ENCODE measurements at regions not wholly inside any gene's neighbourhood (a gene's known extent, or its start where the extent isn't known, plus 50 kb on each side); places are given as distances from the start of the nearest gene placed in this dataset.

DNA sequence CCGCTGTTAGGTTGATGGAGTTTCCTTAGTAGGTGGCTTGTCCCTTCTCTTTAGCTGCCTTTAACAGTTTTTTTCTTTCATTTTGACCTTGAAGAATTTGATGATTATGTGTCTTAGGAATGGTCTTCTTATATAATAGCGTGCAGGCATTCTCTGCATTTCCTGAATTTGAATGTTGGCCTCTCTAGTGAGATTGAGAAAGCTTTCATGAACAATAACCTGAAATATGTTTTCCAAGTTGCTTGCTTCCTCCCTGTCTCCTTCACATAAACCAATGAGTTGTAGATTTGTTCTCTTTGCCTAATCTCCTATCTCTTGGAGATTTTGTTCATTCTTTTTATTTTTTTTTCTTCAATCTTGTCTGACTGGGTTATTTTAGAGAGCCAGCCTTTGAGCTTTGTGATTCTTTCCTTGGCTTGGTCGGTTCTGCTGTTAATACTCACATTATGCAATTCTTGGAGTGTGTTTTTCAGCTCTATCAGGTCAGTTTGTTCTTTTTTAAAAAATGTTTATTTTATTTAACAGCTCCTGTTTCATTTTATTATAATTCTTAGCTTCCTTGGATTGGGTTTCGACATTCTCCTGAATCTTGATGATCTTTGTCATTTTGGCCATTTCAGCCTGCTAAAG, 627.9 kb downstream of the SI start:
- H2AFZ ChIP-seq (ENCODE audit: low read length) = no peak overlapping the region

GRCh38 chr3:164419220-164419619, 659.1 kb downstream of the SI start:
- no peaks in the 10 kb centered on the region for H3K79me2 ChIP-seq (ENCODE audit: insufficient read depth, low read length)
- no peak overlapping the region for H3K4me2 ChIP-seq (ENCODE audit: low read length)
- H4K20me1 ChIP-seq (ENCODE audit: insufficient read depth, low read length) = no peaks in the 10 kb centered on the region
- H3K4me1 ChIP-seq (ENCODE audit: insufficient read depth, low read length, severe bottlenecking) = no peaks in the 10 kb centered on the region
- no peak overlapping the region for H3K27ac ChIP-seq (ENCODE audit: low read depth, low read length, poor library complexity, severe bottlenecking)
- H3K36me3 ChIP-seq (ENCODE audit: insufficient read depth, low read length) = no peaks in the 10 kb centered on the region
- H3F3A ChIP-seq (ENCODE audit: insufficient read depth, low read length) = no peaks in the 10 kb centered on the region
- no peak overlapping the region for H3K4me3 ChIP-seq (ENCODE audit: low read depth, low read length, poor library complexity, severe bottlenecking)
- H3K9me3 ChIP-seq (ENCODE audit: low read length) = no peaks in the 10 kb centered on the region
- no peak overlapping the region for H3K9ac ChIP-seq (ENCODE audit: low read length)
- TF ChIP-seq, protein P1, sequence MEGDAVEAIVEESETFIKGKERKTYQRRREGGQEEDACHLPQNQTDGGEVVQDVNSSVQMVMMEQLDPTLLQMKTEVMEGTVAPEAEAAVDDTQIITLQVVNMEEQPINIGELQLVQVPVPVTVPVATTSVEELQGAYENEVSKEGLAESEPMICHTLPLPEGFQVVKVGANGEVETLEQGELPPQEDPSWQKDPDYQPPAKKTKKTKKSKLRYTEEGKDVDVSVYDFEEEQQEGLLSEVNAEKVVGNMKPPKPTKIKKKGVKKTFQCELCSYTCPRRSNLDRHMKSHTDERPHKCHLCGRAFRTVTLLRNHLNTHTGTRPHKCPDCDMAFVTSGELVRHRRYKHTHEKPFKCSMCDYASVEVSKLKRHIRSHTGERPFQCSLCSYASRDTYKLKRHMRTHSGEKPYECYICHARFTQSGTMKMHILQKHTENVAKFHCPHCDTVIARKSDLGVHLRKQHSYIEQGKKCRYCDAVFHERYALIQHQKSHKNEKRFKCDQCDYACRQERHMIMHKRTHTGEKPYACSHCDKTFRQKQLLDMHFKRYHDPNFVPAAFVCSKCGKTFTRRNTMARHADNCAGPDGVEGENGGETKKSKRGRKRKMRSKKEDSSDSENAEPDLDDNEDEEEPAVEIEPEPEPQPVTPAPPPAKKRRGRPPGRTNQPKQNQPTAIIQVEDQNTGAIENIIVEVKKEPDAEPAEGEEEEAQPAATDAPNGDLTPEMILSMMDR (IDR thresholded peaks at IDR 0.05; ENCODE audit: low read length) = no peak
- no peak for TF ChIP-seq EZH2 (IDR thresholded peaks at IDR 0.05; ENCODE audit: borderline replicate concordance, low read length)
- no peaks in the 10 kb centered on the region for H3K9me2 ChIP-seq (ENCODE audit: low read depth, low read length)
- no peaks in the 10 kb centered on the region for H3K27me3 ChIP-seq (ENCODE audit: insufficient read depth, low read length)
- H2AFZ ChIP-seq (ENCODE audit: low read length) = no peak overlapping the region

More for the DNA sequence above, 627.9 kb downstream of the SI start:
- Histone ChIP-seq H3F3A (ENCODE audit: insufficient read depth, low read length) (no peaks in the 10 kb centered on the region), H3K9me3 (ENCODE audit: low read length) (no peaks in the 10 kb centered on the region), H3K4me3 (ENCODE audit: low read depth, low read length, poor library complexity, severe bottlenecking) (no peak overlapping the region), H3K9ac (ENCODE audit: low read length) (no peak overlapping the region), H3K27me3 (ENCODE audit: insufficient read depth, low read length) (no peaks in the 10 kb centered on the region), H4K20me1 (ENCODE audit: insufficient read depth, low read length) (no peaks in the 10 kb centered on the region), H3K36me3 (ENCODE audit: insufficient read depth, low read length) (no peaks in the 10 kb centered on the region), H3K4me2 (ENCODE audit: low read length) (no peak overlapping the region), H3K27ac (ENCODE audit: low read depth, low read length, poor library complexity, severe bottlenecking) (no peak overlapping the region), H3K79me2 (ENCODE audit: insufficient read depth, low read length) (no peaks in the 10 kb centered on the region), H3K9me2 (ENCODE audit: low read depth, low read length) (no peaks in the 10 kb centered on the region), H3K4me1 (ENCODE audit: insufficient read depth, low read length, severe bottlenecking) (no peaks in the 10 kb centered on the region)
- TF ChIP-seq EZH2 (IDR thresholded peaks at IDR 0.05; ENCODE audit: borderline replicate concordance, low read length) = no peak
- TF ChIP-seq, protein P1 (IDR thresholded peaks at IDR 0.05; ENCODE audit: low read length) = no peak

- TF ChIP-seq EZH2 (IDR thresholded peaks at IDR 0.05; ENCODE audit: borderline replicate concordance, low read length) = no peak
- TF ChIP-seq, protein P1 (IDR thresholded peaks at IDR 0.05; ENCODE audit: low read length) = no peak
- no peak overlapping the region for H3K4me3 ChIP-seq (ENCODE audit: low read depth, low read length, poor library complexity, severe bottlenecking)
- no peak overlapping the region for H3K27ac ChIP-seq (ENCODE audit: low read depth, low read length, poor library complexity, severe bottlenecking)
- H3K36me3 ChIP-seq (ENCODE audit: insufficient read depth, low read length) = no peaks in the 10 kb centered on the region
- H3K4me1 ChIP-seq (ENCODE audit: insufficient read depth, low read length, severe bottlenecking) = no peaks in the 10 kb centered on the region
- no peaks in the 10 kb centered on the region for H3K9me2 ChIP-seq (ENCODE audit: low read depth, low read length)
- no peaks in the 10 kb centered on the region for H3K27me3 ChIP-seq (ENCODE audit: insufficient read depth, low read length)
- no peak overlapping the region for H3K4me2 ChIP-seq (ENCODE audit: low read length)
- no peaks in the 10 kb centered on the region for H3K9me3 ChIP-seq (ENCODE audit: low read length)
- no peaks in the 10 kb centered on the region for H3F3A ChIP-seq (ENCODE audit: insufficient read depth, low read length)
- H2AFZ ChIP-seq (ENCODE audit: low read length) = no peak overlapping the region
- H3K9ac ChIP-seq (ENCODE audit: low read length) = no peak overlapping the region
- no peaks in the 10 kb centered on the region for H3K79me2 ChIP-seq (ENCODE audit: insufficient read depth, low read length)
- H4K20me1 ChIP-seq (ENCODE audit: insufficient read depth, low read length) = no peaks in the 10 kb centered on the region
Observed at GRCh38 chr3:164418414-164418813, 659.9 kb downstream of the SI start.
